Pancreas (tissue), 10 donors: ENCODE measurements at regions not wholly inside any gene's neighbourhood (a gene's known extent, or its start where the extent isn't known, plus 50 kb on each side); places are given as distances from the start of the nearest gene placed in this dataset.

Experiments used
- ATAC-seq, 4 donors: fragments of 200-7000 bp; cut with Tn5 transposase; one replicate each; pipeline versions ENCODE4 v1.8.0 to v1.9.1; 2020; ENCODE audit warnings: mild to moderate bottlenecking in 4 of 4, moderate library complexity in 4 of 4
- DNase-seq, 6 donors: peaks; one replicate each; pipeline ENCODE4 v3.0.0-alpha.2; 2020
- FAIRE-seq: peaks from 2 replicates; lab custom pipeline; 2012; peaks lifted over from hg19 to GRCh38; lab: Jason Lieb, UNC
- H3K27ac ChIP-seq, 4 donors: fragments of 200-600 bp; sonication (generic); 1 replicate in 3 of 4; 2 replicates in 1 of 4; pipeline versions ENCODE4 v1.5.0 to v1.8.0; 2020
- H3K27me3 ChIP-seq, 4 donors: fragments of 200-600 bp; one replicate each; pipeline ENCODE4 v1.8.0; 2021
- H3K36me3 ChIP-seq, 3 donors: fragments of 200-600 bp; sonication (generic) in 1 of 3; one replicate each; pipeline versions ENCODE4 v1.5.0 to v1.8.0; 2020 to 2021
- H3K4me1 ChIP-seq, 3 donors: fragments of 200-600 bp; one replicate each; pipeline ENCODE4 v1.8.0; 2021
- H3K4me3 ChIP-seq, 4 donors: fragments of 200-600 bp; sonication (generic) in 2 of 4; one replicate each; pipeline versions ENCODE4 v1.5.0 to v1.8.0; 2020 to 2021
- H3K9me3 ChIP-seq, 4 donors: fragments of 200-600 bp; one replicate each; pipeline ENCODE4 v1.8.0; 2021
- CTCF ChIP-seq, 4 donors: fragments of 200-600 bp; sonication (generic) in 3 of 4; IDR thresholded peaks; one replicate each; pipeline versions ENCODE4 v1.5.0 to v1.8.0; 2021; ENCODE audit warnings: antibody characterized with exemption in 4 of 4
- WGBS, 2 donors: extraction: QIAGEN DNeasy Blood & Tissue Kit; methylation state at CpG; one replicate each; pipeline ENCODE4 v1.1.7; 2013; 5-methylcytosine and 5-hydroxymethylcytosine counted together
- intact Hi-C, 3 donors: fragments of 100-400 bp; cut with DNase I; formaldehyde crosslinking; loops; one replicate each; pipeline versions ENCODE4 v1.11.1 to v1.14.2; 2022
- donor health status: healthy with polysubstance abuse.
- donor health status: DM: no; HTN: no; CAD: no; lungs with moderate emphysema.
- donor health status: DM: no; HTN: no; CAD: no.
- donor health status: control.
- donor health status: control.
- donor health status: Bipolar disorder and iron deficiency.
- donor health status: DM: yes; HTN: yes; CAD: no.
- donor health status: DM: no; HTN: no; CAD: no.
- donor health status: DM: no; HTN: no; CAD: no.
- donor health status: DM: yes; HTN: yes; CAD: no.

GRCh38 chr2:235389626-235390025 lies 104.2 kb upstream of the AGAP1 start:
- TF ChIP-seq CTCF (IDR thresholded peaks at IDR 0.05), result no peak
- Histone ChIP-seq H3K27me3 (no peaks in the 10 kb centered on the region), H3K9me3 (no peaks in the 10 kb centered on the region), H3K4me3 (no peak overlapping the region), H3K4me1 (no peaks in the 10 kb centered on the region), H3K36me3 (no peaks in the 10 kb centered on the region), H3K27ac (no peak overlapping the region)
- WGBS, 2 donors, result 77 to 88% methylated on average over 5 of the region's 5 CpGs
- no peak for ATAC-seq
- intact Hi-C loops, result no loop called here
- no peak for DNase-seq
- FAIRE-seq, result no peak

GRCh38 chr2:235390108-235390815 lies 103.6 kb upstream of the AGAP1 start:
- intact Hi-C loops, result no loop called here
- no peaks in the 10 kb centered on the region for H3K9me3 ChIP-seq
- 78 to 80% methylated on average over 13 of the region's 13 CpGs for WGBS, 2 donors
- no peak overlapping the region for H3K27ac ChIP-seq
- H3K4me3 ChIP-seq, result no peak overlapping the region
- DNase-seq (no peak), FAIRE-seq (no peak), ATAC-seq (peak in 1 of 4 donors; percentile 51)
- H3K36me3 ChIP-seq, result no peaks in the 10 kb centered on the region
- H3K27me3 ChIP-seq, result no peaks in the 10 kb centered on the region
- no peaks in the 10 kb centered on the region for H3K4me1 ChIP-seq
- no peak for TF ChIP-seq CTCF (IDR thresholded peaks at IDR 0.05)

GRCh38 chr2:235390816-235391194 lies 103.0 kb upstream of the AGAP1 start:
- Histone ChIP-seq H3K4me3 (no peak overlapping the region), H3K36me3 (no peaks in the 10 kb centered on the region), H3K27ac (no peak overlapping the region), H3K27me3 (no peaks in the 10 kb centered on the region), H3K9me3 (no peaks in the 10 kb centered on the region), H3K4me1 (no peaks in the 10 kb centered on the region)
- FAIRE-seq (no peak), ATAC-seq (no peak), DNase-seq (no peak)
- no peak for TF ChIP-seq CTCF (IDR thresholded peaks at IDR 0.05)
- intact Hi-C loops, result no loop called here
- 69 to 71% methylated on average over 10 of the region's 10 CpGs for WGBS, 2 donors

- intact Hi-C loops, result no loop called here
- TF ChIP-seq CTCF (IDR thresholded peaks at IDR 0.05), result no peak
- Histone ChIP-seq H3K27me3 (no peaks in the 10 kb centered on the region), H3K27ac (no peak overlapping the region), H3K4me1 (no peaks in the 10 kb centered on the region), H3K4me3 (no peak overlapping the region), H3K9me3 (no peaks in the 10 kb centered on the region), H3K36me3 (no peaks in the 10 kb centered on the region)
- FAIRE-seq (no peak), ATAC-seq (no peak), DNase-seq (no peak)
- 81 to 85% methylated on average over 28 of the region's 28 CpGs for WGBS, 2 donors
These were observed 101.8 kb upstream of the AGAP1 start for GRCh38 chr2:235391921-235392615.

GRCh38 chr2:235394278-235394828 lies 99.5 kb upstream of the AGAP1 start:
- ATAC-seq (no peak), FAIRE-seq (no peak), DNase-seq (no peak)
- TF ChIP-seq CTCF (IDR thresholded peaks at IDR 0.05), result no peak
- no peak overlapping the region for H3K4me3 ChIP-seq
- H3K4me1 ChIP-seq, result no peaks in the 10 kb centered on the region
- no peaks in the 10 kb centered on the region for H3K27me3 ChIP-seq
- H3K27ac ChIP-seq, result no peak overlapping the region
- intact Hi-C loops, result no loop called here
- 84 to 93% methylated on average over 12 of the region's 12 CpGs for WGBS, 2 donors
- no peaks in the 10 kb centered on the region for H3K36me3 ChIP-seq
- H3K9me3 ChIP-seq, result no peaks in the 10 kb centered on the region
